Gastroesophageal sphincter (tissue), 4 donors: ENCODE measurements at regions not wholly inside any gene's neighbourhood (a gene's known extent, or its start where the extent isn't known, plus 50 kb on each side); places are given as distances from the start of the nearest gene placed in this dataset.

Experiments used
- ATAC-seq: fragments of 150-250 bp; one replicate; pipeline ENCODE4 v1.9.1; 2016; ENCODE audit warnings: mild to moderate bottlenecking, moderate library complexity
- H3K27ac ChIP-seq, 4 donors: fragments of 200-600 bp; sonication (generic) in 3 of 4; 1 replicate in 3 of 4; 2 replicates in 1 of 4; pipeline ENCODE4 v1.5.1; 2016 to 2019
- H3K27me3 ChIP-seq: fragments of 200-600 bp; sonication (generic); one replicate; pipeline ENCODE4 v1.5.1; 2019
- H3K36me3 ChIP-seq, 2 donors: fragments of 200-600 bp; sonication (generic); one replicate each; pipeline ENCODE4 v1.5.1; 2019; ENCODE audit warnings: control low read depth in 1 of 2
- H3K4me1 ChIP-seq, 3 donors: fragments of 200-600 bp; sonication (generic); 1 replicate in 2 of 3; 2 replicates in 1 of 3; pipeline ENCODE4 v1.5.1; 2016 to 2019; ENCODE audit warnings: control low read depth in 2 of 3
- H3K4me3 ChIP-seq, 2 donors: fragments of 200-600 bp; sonication (generic); one replicate each; pipeline ENCODE4 v1.5.1; 2019; ENCODE audit warnings: mild to moderate bottlenecking in 1 of 2, moderate library complexity in 1 of 2
- H3K9me3 ChIP-seq, 3 donors: fragments of 200-600 bp; sonication (generic); one replicate each; pipeline ENCODE4 v1.5.1; 2017 to 2019; ENCODE audit warnings: control low read depth in 2 of 3
- EP300 ChIP-seq: sonication (generic); formaldehyde crosslinking; IDR thresholded peaks from one replicate; pipeline ENCODE4 v1.6.1; 2017; ENCODE audit warnings: antibody characterized with exemption, mild to moderate bottlenecking
- POLR2A ChIP-seq, 2 donors: fragments of 450-650 bp; IDR thresholded peaks; one replicate each; pipeline ENCODE4 v1.6.1; 2017; ENCODE audit warnings: antibody characterized with exemption in 2 of 2, mild to moderate bottlenecking in 2 of 2, moderate library complexity in 1 of 2
- POLR2AphosphoS5 ChIP-seq: sonication (generic); formaldehyde crosslinking; IDR thresholded peaks from one replicate; pipeline ENCODE4 v1.6.1; 2017; ENCODE audit warnings: antibody characterized with exemption
- WGBS, 2 donors: methylation state at CpG; one replicate each; pipeline ENCODE4 v1.1.5; 2018; ENCODE audit warnings: low coverage in 1 of 2; 5-methylcytosine and 5-hydroxymethylcytosine counted together
- TF ChIP-seq, protein P1 (sequence below), 4 experiments: fragments of 200-600 bp in 2 of 4; fragments of 450-650 bp in 2 of 4; sonication (generic) in 1 of 4; IDR thresholded peaks; one replicate each; pipeline ENCODE4 v1.5.1; 2017 to 2019; ENCODE audit warnings: antibody characterized with exemption in 4 of 4, mild to moderate bottlenecking in 2 of 4, moderate library complexity in 2 of 4

DNA sequence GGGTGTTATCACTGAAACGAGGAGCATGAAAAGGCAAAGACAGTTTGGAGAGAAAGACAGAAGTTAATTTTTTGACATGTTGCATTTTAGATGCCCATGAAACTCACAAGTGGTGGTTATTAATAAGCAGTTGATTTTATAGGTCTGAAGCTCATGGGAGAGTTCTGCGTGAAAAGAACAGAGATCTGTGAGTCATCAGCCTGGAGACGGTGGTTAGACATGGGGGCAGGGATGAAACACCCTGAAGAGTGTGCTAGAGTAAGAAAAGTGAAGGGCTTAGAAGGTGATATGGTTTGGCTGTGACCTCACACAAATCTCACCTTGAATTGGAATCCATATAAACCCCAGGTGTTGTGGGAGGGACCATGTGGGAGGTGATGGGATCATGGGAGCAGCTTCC lies 289.1 kb upstream of the ISX start:
- WGBS, 2 donors = 14 to 53% methylated on average over 1 to 3 of the region's 3 CpGs
- ATAC-seq = no peak
- Histone ChIP-seq H3K27ac (no peak overlapping the region), H3K9me3 (peaks cover 0 to 7% (median 0%) of the 10 kb centered on the region in 3 donors), H3K36me3 (no peaks in the 10 kb centered on the region), H3K4me1 (no peaks in the 10 kb centered on the region), H3K4me3 (no peak overlapping the region), H3K27me3 (peaks cover 7% of the 10 kb centered on the region)
- TF ChIP-seq, protein P1, sequence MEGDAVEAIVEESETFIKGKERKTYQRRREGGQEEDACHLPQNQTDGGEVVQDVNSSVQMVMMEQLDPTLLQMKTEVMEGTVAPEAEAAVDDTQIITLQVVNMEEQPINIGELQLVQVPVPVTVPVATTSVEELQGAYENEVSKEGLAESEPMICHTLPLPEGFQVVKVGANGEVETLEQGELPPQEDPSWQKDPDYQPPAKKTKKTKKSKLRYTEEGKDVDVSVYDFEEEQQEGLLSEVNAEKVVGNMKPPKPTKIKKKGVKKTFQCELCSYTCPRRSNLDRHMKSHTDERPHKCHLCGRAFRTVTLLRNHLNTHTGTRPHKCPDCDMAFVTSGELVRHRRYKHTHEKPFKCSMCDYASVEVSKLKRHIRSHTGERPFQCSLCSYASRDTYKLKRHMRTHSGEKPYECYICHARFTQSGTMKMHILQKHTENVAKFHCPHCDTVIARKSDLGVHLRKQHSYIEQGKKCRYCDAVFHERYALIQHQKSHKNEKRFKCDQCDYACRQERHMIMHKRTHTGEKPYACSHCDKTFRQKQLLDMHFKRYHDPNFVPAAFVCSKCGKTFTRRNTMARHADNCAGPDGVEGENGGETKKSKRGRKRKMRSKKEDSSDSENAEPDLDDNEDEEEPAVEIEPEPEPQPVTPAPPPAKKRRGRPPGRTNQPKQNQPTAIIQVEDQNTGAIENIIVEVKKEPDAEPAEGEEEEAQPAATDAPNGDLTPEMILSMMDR (IDR thresholded peaks at IDR 0.05) = no peak
- no peak for TF ChIP-seq POLR2AphosphoS5
- TF ChIP-seq POLR2A (IDR thresholded peaks at IDR 0.05) = no peak
- TF ChIP-seq EP300 = no peak

DNA sequence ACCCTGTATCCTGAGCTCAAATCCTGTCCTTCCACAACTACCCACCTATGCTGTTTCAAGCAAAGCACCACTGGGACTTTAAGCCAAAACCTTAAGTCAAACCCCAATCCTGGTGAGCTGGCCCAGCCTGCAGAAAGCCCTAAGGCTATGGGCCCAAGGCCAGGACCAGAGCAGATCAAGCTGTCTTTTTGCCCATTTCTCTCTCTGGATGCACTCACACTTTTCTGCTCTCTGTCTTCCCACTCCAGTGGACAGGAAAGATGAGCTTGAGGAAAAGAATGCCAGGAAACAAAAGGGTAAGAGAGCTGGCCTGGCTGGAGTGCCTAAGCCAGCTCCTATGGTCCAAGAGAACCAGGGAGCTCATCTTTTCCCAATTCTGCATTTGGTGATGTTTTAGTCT lies 284.3 kb upstream of the ISX start:
- no peaks in the 10 kb centered on the region for H3K36me3 ChIP-seq
- ATAC-seq = no peak
- H3K9me3 ChIP-seq = peaks cover 0 to 7% (median 0%) of the 10 kb centered on the region in 3 donors
- H3K4me1 ChIP-seq = no peaks in the 10 kb centered on the region
- no peak overlapping the region for H3K4me3 ChIP-seq
- H3K27me3 ChIP-seq = no peaks in the 10 kb centered on the region
- no peak for TF ChIP-seq POLR2AphosphoS5
- TF ChIP-seq, protein P1 (IDR thresholded peaks at IDR 0.05) = no peak
- TF ChIP-seq EP300 = no peak
- no peak for TF ChIP-seq POLR2A (IDR thresholded peaks at IDR 0.05)
- H3K27ac ChIP-seq = no peak overlapping the region

DNA sequence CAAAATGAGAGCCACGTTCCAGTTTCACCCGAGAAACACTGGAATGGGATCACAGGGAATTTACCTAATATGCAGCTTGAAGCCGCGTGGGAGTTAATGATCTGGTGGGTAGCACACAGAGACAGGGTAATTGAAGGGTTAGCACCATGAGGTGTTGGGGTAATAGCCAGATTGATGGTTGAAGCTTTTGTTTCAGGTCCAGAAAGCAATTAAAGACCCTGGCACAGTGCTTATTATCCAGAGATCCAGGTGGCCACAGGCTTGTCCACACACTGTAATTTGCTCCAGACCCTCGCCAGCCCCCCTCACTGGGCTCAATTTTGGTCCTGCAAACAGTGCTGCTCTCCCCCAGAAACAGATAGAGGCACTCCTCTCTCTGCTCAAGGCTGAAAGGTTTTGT lies 282.5 kb upstream of the ISX start:
- Histone ChIP-seq H3K27me3 (no peaks in the 10 kb centered on the region), H3K9me3 (peaks cover 0 to 10% (median 0%) of the 10 kb centered on the region in 3 donors), H3K4me1 (no peaks in the 10 kb centered on the region), H3K27ac (no peak overlapping the region), H3K36me3 (no peaks in the 10 kb centered on the region), H3K4me3 (no peak overlapping the region)
- no peak for TF ChIP-seq EP300
- no peak for TF ChIP-seq POLR2AphosphoS5
- WGBS, 2 donors = 44% methylated on average over 4 of the region's 5 CpGs; no CpG with 5 or more reads in 1 of the 2 donors
- ATAC-seq = no peak

DNA sequence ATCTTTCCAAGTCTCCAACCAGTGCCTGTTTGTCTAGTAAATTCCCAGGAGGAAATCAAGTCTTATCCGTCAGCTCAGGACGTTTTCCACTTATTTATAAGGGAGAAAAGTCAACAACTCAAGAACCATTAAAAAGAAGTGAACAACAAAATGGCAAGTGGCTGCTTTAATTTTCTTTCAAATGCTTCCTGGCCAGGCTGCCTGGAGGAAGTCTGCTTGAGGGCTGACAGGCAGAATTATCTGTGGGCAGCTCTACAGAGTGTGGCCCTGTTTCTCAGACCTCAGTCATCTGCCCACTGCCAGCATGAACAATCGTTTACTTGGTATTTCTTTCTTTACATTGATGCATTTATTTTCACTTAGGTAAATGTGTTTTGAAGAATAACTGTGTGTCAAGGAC lies 281.9 kb upstream of the ISX start:
- Histone ChIP-seq H3K9me3 (peaks cover 0 to 16% (median 0%) of the 10 kb centered on the region in 3 donors), H3K4me1 (no peaks in the 10 kb centered on the region), H3K4me3 (no peak overlapping the region), H3K27ac (no peak overlapping the region), H3K27me3 (no peaks in the 10 kb centered on the region), H3K36me3 (no peaks in the 10 kb centered on the region)
- no peak for TF ChIP-seq POLR2A (IDR thresholded peaks at IDR 0.05)
- TF ChIP-seq POLR2AphosphoS5 = no peak
- TF ChIP-seq, protein P1 (IDR thresholded peaks at IDR 0.05) = no peak
- no peak for TF ChIP-seq EP300
- no peak for ATAC-seq
- WGBS, 2 donors = 0 to 23% methylated on average over 1 to 3 of the region's 3 CpGs

DNA sequence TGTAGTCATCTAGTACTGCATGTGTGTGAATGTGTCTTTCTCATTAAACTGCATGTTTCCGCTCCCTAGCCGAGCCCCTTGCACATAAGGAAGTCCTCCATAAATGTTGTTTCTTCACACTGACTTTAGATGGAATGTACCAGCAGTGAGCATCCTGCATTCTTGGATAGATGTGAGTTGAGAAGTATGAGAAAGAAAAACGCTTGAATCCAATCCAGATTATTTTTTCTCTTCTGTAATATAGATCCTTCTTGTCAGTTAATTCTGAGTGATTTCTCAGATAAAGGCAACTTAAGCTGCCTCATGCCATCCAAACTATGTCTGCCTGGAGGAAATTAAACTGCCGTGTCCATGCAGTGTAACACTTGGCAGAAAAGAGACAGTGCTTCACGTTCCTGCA lies 268.1 kb upstream of the ISX start:
- no peak overlapping the region for H3K27ac ChIP-seq
- no peaks in the 10 kb centered on the region for H3K9me3 ChIP-seq
- TF ChIP-seq, protein P1 (IDR thresholded peaks at IDR 0.05) = no peak
- TF ChIP-seq POLR2A (IDR thresholded peaks at IDR 0.05) (no peak), EP300 (no peak), POLR2AphosphoS5 (no peak)
- WGBS, 2 donors = 79 to 81% methylated on average over 4 to 5 of the region's 5 CpGs
- H3K36me3 ChIP-seq = no peaks in the 10 kb centered on the region
- no peak for ATAC-seq
- H3K4me1 ChIP-seq = no peaks in the 10 kb centered on the region
- H3K4me3 ChIP-seq = no peak overlapping the region
- H3K27me3 ChIP-seq = peaks cover 36% of the 10 kb centered on the region

DNA sequence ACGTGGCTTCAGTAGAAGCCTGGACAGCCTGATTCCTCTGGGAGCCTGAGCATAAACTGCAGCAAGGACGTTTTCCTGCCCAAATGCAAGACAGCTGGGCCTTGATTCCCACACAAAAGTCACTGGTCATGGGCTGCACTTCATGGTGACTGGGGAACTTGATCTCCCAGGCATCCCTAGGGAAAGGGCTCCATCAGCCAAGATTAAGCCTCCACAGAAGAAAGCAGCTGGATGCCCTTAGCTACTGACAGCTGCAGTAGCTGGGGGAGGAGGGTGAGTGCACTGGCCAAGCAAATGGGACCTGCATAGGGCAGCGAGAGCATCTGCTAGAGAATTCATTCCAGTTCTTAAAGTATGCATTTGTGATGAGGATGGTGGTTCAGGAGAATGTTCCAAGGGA lies 267.4 kb upstream of the ISX start:
- Histone ChIP-seq H3K4me1 (no peaks in the 10 kb centered on the region), H3K36me3 (no peaks in the 10 kb centered on the region), H3K4me3 (no peak overlapping the region), H3K9me3 (no peaks in the 10 kb centered on the region), H3K27ac (no peak overlapping the region), H3K27me3 (peaks cover 36% of the 10 kb centered on the region)
- TF ChIP-seq POLR2A (IDR thresholded peaks at IDR 0.05) (no peak), POLR2AphosphoS5 (no peak), EP300 (no peak)
- TF ChIP-seq, protein P1 (IDR thresholded peaks at IDR 0.05) = no peak
- ATAC-seq = no peak
- 39 to 42% methylated on average over 2 of the region's 3 CpGs for WGBS, 2 donors
